H1 (cell line): ENCODE measurements at regions not wholly inside any gene's neighbourhood (a gene's known extent, or its start where the extent isn't known, plus 50 kb on each side); places are given as distances from the start of the nearest gene placed in this dataset.

Experiments used
- CTCF ChIP-seq, 3 experiments: IDR thresholded peaks; 1 replicate in 2 of 3; 2 replicates in 1 of 3; pipeline versions ENCODE4 v1.5.1 to v1.6.1; 2011; ENCODE audit warnings: low read length in 3 of 3, mild to moderate bottlenecking in 3 of 3, inconsistent platforms in 2 of 3, low read depth in 1 of 3, moderate library complexity in 1 of 3; ENCODE audit not compliant: insufficient read depth in 1 of 3; ENCODE audit errors: control extremely low read depth in 1 of 3
- EP300 ChIP-seq, 2 experiments: IDR thresholded peaks; 1 replicate in 1 of 2; 2 replicates in 1 of 2; pipeline ENCODE4 v1.6.1; 2011 to 2012; ENCODE audit warnings: low read depth in 2 of 2, low read length in 2 of 2, mild to moderate bottlenecking in 2 of 2, borderline replicate concordance in 1 of 2, inconsistent platforms in 1 of 2, moderate library complexity in 1 of 2
- EZH2 ChIP-seq: fragments of 200-600 bp; sonication (generic); IDR thresholded peaks from 2 replicates; pipeline ENCODE4 v1.7.1; 2012; ENCODE audit warnings: low read depth, mild to moderate bottlenecking, moderate library complexity, low read length, inconsistent platforms; ENCODE audit not compliant: severe bottlenecking
- GABPA ChIP-seq: IDR thresholded peaks from 2 replicates; pipeline ENCODE4 v1.6.1; 2011; ENCODE audit warnings: mild to moderate bottlenecking, low read length, moderate library complexity, borderline replicate concordance; ENCODE audit not compliant: insufficient read depth
- JUN ChIP-seq: IDR thresholded peaks from 2 replicates; pipeline ENCODE4 v1.6.1; 2011; ENCODE audit warnings: low read depth, mild to moderate bottlenecking, improper control_type of control experiment, low read length
- JUND ChIP-seq: IDR thresholded peaks from 2 replicates; pipeline ENCODE4 v1.6.1; 2011; ENCODE audit warnings: mild to moderate bottlenecking, improper control_type of control experiment, low read length
- PHF8 ChIP-seq: fragments of 200-600 bp; sonication (generic); conservative IDR thresholded peaks from 2 replicates; pipeline ENCODE4 v1.7.1; 2012; ENCODE audit warnings: low read depth, mild to moderate bottlenecking, inconsistent platforms, low read length, moderate library complexity
- POLR2A ChIP-seq, 2 experiments: IDR thresholded peaks; 1 replicate in 1 of 2; 2 replicates in 1 of 2; pipeline ENCODE4 v1.6.1; 2011; ENCODE audit warnings: low read depth in 2 of 2, low read length in 2 of 2, mild to moderate bottlenecking in 2 of 2; ENCODE audit errors: control extremely low read depth in 1 of 2
- RNF2 ChIP-seq: fragments of 200-900, 300-1000 bp; sonication (generic); IDR thresholded peaks from 2 replicates; pipeline ENCODE4 v1.7.1; 2016; ENCODE audit warnings: borderline replicate concordance, low read depth, mild to moderate bottlenecking, antibody characterized with exemption, low read length; ENCODE audit not compliant: poor library complexity, severe bottlenecking; ENCODE audit errors: missing control alignments
- SP1 ChIP-seq: IDR thresholded peaks from 2 replicates; pipeline ENCODE4 v1.6.1; 2011; ENCODE audit warnings: low read depth, low read length
- SRF ChIP-seq: IDR thresholded peaks from 2 replicates; pipeline ENCODE4 v1.6.1; 2011; ENCODE audit warnings: mild to moderate bottlenecking, low read depth, low read length, moderate library complexity

- no peak for TF ChIP-seq RNF2
- no peak for TF ChIP-seq CTCF (IDR thresholded peaks at IDR 0.05; ENCODE audit: control extremely low read depth in 1 of 3, insufficient read depth in 1 of 3, low read depth in 1 of 3, low read length in 3 of 3)
- no peak for TF ChIP-seq EP300 (IDR thresholded peaks at IDR 0.05; ENCODE audit: borderline replicate concordance in 1 of 2, low read depth in 2 of 2, low read length in 2 of 2)
- no peak for TF ChIP-seq POLR2A (IDR thresholded peaks at IDR 0.05; ENCODE audit: control extremely low read depth in 1 of 2, low read depth in 2 of 2, low read length in 2 of 2)
- no peak for TF ChIP-seq EZH2
- no peak for TF ChIP-seq SRF
- TF ChIP-seq JUND: no peak
- TF ChIP-seq PHF8: no peak
- TF ChIP-seq SP1: no peak
- TF ChIP-seq GABPA: no peak
- no peak for TF ChIP-seq JUN
These were observed 877.5 kb upstream of the TENM3 start for GRCh38 chr4:181365671-181366070.
